ENCODE measurements at regions not wholly inside any gene's neighbourhood (a gene's known extent, or its start where the extent isn't known, plus 50 kb on each side); places are given as distances from the start of the nearest gene placed in this dataset.

DNA sequence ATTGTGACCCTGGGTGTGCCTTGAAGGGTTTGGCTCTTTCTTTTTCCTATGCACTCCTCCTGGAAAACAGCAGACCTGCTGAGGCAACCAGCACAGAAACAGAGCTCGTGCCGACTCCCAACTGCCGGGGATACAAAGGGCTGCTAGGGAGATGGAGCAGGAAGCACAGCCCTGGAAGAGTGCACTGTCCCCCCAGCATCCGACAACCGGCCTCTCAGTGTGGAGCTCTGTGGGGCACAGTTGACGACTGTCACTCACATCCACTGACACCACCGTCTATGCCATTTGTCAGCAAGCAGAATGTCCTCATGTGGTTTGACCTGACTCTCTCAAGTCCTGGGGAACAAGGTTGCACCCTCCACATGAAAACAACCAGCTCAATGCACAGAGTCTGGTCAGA is 290.4 kb downstream of the TNS1 start:
- H3K4me2 ChIP-seq (ENCODE audit: low read depth, low read length, poor library complexity, severe bottlenecking): no peak overlapping the region

DNA sequence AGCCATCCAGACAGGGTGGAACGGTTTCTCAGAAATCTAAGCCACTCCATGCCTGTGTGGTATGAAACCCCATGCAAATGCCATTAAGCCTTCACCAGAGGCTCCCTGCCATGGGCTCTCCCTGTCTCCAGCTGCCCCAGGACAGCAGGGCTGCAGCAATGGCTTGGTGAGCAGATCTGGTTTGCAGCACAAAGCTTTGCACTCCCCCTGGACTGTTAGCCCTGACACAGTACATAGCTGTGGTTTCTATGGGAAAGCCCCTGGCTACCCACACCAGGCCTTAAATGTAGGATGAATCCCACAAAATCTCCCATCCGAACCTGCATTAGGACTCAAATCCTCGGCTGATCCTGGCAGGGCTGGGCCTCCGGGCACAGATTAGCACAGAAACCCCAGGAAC is 291.6 kb downstream of the TNS1 start:
- Histone ChIP-seq H3F3A (ENCODE audit: insufficient read depth) (no peaks in the 10 kb centered on the region), H3K9ac (ENCODE audit: low read length) (no peak overlapping the region), H3K4me2 (ENCODE audit: low read depth, low read length, poor library complexity, severe bottlenecking) (no peak overlapping the region), H3K36me3 (ENCODE audit: low read length) (no peaks in the 10 kb centered on the region), H3K9me3 (ENCODE audit: insufficient read depth, low read length) (no peaks in the 10 kb centered on the region), H3K79me2 (ENCODE audit: insufficient read depth, low read length) (no peaks in the 10 kb centered on the region), H4K20me1 (ENCODE audit: low read depth, low read length) (no peaks in the 10 kb centered on the region), H2AFZ (ENCODE audit: low read depth, low read length, severe bottlenecking) (no peak overlapping the region), H3K27ac (ENCODE audit: low read depth, low read length) (no peak overlapping the region), H3K4me3 (ENCODE audit: insufficient read depth, low read length, poor library complexity, severe bottlenecking) (no peak overlapping the region), H3K9me2 (replicated peaks; ENCODE audit: insufficient read depth, low read length) (no peaks in the 10 kb centered on the region), H3K27me3 (ENCODE audit: low read length) (no peaks in the 10 kb centered on the region)
- no peak for TF ChIP-seq EZH2phosphoT487 (conservative IDR thresholded peaks at IDR 0.05; ENCODE audit: low read length)
- TF ChIP-seq, protein P1, sequence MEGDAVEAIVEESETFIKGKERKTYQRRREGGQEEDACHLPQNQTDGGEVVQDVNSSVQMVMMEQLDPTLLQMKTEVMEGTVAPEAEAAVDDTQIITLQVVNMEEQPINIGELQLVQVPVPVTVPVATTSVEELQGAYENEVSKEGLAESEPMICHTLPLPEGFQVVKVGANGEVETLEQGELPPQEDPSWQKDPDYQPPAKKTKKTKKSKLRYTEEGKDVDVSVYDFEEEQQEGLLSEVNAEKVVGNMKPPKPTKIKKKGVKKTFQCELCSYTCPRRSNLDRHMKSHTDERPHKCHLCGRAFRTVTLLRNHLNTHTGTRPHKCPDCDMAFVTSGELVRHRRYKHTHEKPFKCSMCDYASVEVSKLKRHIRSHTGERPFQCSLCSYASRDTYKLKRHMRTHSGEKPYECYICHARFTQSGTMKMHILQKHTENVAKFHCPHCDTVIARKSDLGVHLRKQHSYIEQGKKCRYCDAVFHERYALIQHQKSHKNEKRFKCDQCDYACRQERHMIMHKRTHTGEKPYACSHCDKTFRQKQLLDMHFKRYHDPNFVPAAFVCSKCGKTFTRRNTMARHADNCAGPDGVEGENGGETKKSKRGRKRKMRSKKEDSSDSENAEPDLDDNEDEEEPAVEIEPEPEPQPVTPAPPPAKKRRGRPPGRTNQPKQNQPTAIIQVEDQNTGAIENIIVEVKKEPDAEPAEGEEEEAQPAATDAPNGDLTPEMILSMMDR (IDR thresholded peaks at IDR 0.05; ENCODE audit: insufficient read depth, low read length, poor library complexity, severe bottlenecking): no peak

More for the DNA sequence above, 290.4 kb downstream of the TNS1 start:
- Histone ChIP-seq H3K9me2 (replicated peaks; ENCODE audit: insufficient read depth, low read length) (no peaks in the 10 kb centered on the region), H3K36me3 (ENCODE audit: low read length) (no peaks in the 10 kb centered on the region), H4K20me1 (ENCODE audit: low read depth, low read length) (no peaks in the 10 kb centered on the region), H3K79me2 (ENCODE audit: insufficient read depth, low read length) (no peaks in the 10 kb centered on the region), H3F3A (ENCODE audit: insufficient read depth) (no peaks in the 10 kb centered on the region), H3K9me3 (ENCODE audit: insufficient read depth, low read length) (no peaks in the 10 kb centered on the region), H3K27ac (ENCODE audit: low read depth, low read length) (no peak overlapping the region), H2AFZ (ENCODE audit: low read depth, low read length, severe bottlenecking) (no peak overlapping the region), H3K27me3 (ENCODE audit: low read length) (no peaks in the 10 kb centered on the region), H3K9ac (ENCODE audit: low read length) (no peak overlapping the region), H3K4me3 (ENCODE audit: insufficient read depth, low read length, poor library complexity, severe bottlenecking) (no peak overlapping the region)
- no peak for TF ChIP-seq EZH2phosphoT487 (conservative IDR thresholded peaks at IDR 0.05; ENCODE audit: low read length)
- TF ChIP-seq, protein P1 (IDR thresholded peaks at IDR 0.05; ENCODE audit: insufficient read depth, low read length, poor library complexity, severe bottlenecking): no peak

DNA sequence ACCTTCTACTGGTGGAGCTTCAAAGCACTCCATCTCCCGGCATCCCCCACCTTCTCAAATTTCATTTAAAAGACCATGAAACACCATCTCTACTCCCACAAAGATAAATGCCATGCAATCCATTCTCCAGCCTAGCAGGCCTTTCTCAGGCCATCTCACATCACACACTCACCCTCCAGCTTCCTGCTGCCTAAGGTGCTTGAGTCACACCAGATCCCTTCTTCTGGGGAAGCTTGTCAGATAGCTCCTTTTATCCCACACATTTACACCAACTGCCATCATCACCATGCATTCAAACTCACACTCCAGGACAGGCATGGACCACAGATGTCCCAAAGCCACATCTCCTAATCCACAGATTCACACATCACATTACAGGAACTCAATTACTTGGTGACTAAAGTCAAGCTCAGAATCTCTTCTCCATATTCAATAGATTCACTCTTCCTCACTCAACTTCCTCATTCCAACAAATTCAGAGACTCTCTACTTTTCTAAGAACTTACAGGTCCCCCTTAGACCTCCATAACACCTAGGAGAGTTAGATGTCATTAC is 292.5 kb downstream of the TNS1 start:
- Histone ChIP-seq H2AFZ (ENCODE audit: low read depth, low read length, severe bottlenecking) (no peak overlapping the region), H3K9me2 (replicated peaks; ENCODE audit: insufficient read depth, low read length) (no peaks in the 10 kb centered on the region), H3K79me2 (ENCODE audit: insufficient read depth, low read length) (no peaks in the 10 kb centered on the region), H3K4me3 (ENCODE audit: insufficient read depth, low read length, poor library complexity, severe bottlenecking) (no peak overlapping the region), H3K9ac (ENCODE audit: low read length) (no peak overlapping the region), H3K9me3 (ENCODE audit: insufficient read depth, low read length) (no peaks in the 10 kb centered on the region), H3F3A (ENCODE audit: insufficient read depth) (no peaks in the 10 kb centered on the region), H3K27me3 (ENCODE audit: low read length) (no peaks in the 10 kb centered on the region), H3K36me3 (ENCODE audit: low read length) (no peaks in the 10 kb centered on the region), H4K20me1 (ENCODE audit: low read depth, low read length) (no peaks in the 10 kb centered on the region), H3K4me2 (ENCODE audit: low read depth, low read length, poor library complexity, severe bottlenecking) (no peak overlapping the region), H3K27ac (ENCODE audit: low read depth, low read length) (no peak overlapping the region)
- TF ChIP-seq, protein P1 (IDR thresholded peaks at IDR 0.05; ENCODE audit: insufficient read depth, low read length, poor library complexity, severe bottlenecking): no peak
- TF ChIP-seq EZH2phosphoT487 (conservative IDR thresholded peaks at IDR 0.05; ENCODE audit: low read length): no peak

All from SU-DHL-6 (cell line).